Astrocyte (in vitro differentiated cells and primary cell): ENCODE measurements at regions not wholly inside any gene's neighbourhood (a gene's known extent, or its start where the extent isn't known, plus 50 kb on each side); places are given as distances from the start of the nearest gene placed in this dataset.

Experiments
- CTCF ChIP-seq: IDR thresholded peaks from 2 replicates; pipeline ENCODE4 v1.5.1; 2011; ENCODE audit warnings: low read depth, mild to moderate bottlenecking, inconsistent platforms, low read length, moderate library complexity; ENCODE audit not compliant: insufficient read depth
- EZH2 ChIP-seq: IDR thresholded peaks from 2 replicates; pipeline ENCODE4 v1.6.1; 2012; ENCODE audit warnings: mild to moderate bottlenecking, low read length, inconsistent platforms; ENCODE audit not compliant: insufficient read depth

GRCh38 chr17:64765191-64765889 is 103.2 kb upstream of the SMURF2 start:
- TF ChIP-seq CTCF: no peak
- no peak for TF ChIP-seq EZH2
